22Rv1 (cell line): ENCODE measurements at regions not wholly inside any gene's neighbourhood (a gene's known extent, or its start where the extent isn't known, plus 50 kb on each side); places are given as distances from the start of the nearest gene placed in this dataset.

ENCODE experiments used
- CTCF ChIP-seq: fragments of 450-650 bp; IDR thresholded peaks from 2 replicates; pipeline ENCODE4 v1.5.1; 2017; ENCODE audit warnings: mild to moderate bottlenecking
- ZFX ChIP-seq: fragments of 450-650 bp; IDR thresholded peaks from 2 replicates; pipeline ENCODE4 v1.6.1; 2017; ENCODE audit warnings: antibody characterized with exemption, borderline replicate concordance

GRCh38 chr4:38611676-38612075 lies 52.3 kb upstream of the KLF3 start:
- TF ChIP-seq CTCF (no peak), ZFX (no peak)
